ENCODE measurements at regions not wholly inside any gene's neighbourhood (a gene's known extent, or its start where the extent isn't known, plus 50 kb on each side); places are given as distances from the start of the nearest gene placed in this dataset.
"Not testable (repeated sequence)": the region's sequence is repeated elsewhere in the genome, so short reads cannot be mapped to it uniquely, and the experiment has no call there.

DNA sequence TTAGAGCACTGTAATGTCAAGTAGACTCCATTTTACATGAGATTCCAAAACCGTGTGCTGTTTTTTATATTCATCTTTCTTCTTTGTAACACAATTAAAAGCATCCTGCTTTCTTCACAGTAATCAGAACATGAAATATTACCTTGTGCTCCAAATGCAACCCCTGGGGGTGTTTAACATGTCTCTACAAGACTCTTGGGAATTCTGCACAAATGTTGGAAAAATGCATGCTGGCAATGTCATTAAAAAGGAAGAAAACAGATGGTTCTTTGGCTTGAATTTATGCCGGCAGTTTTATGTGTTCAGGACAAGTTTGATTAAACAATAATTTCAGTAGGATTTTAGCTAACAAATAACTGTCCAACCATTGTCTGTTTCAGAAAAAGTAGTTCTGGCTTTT lies 159.1 kb downstream of the LIG4 start:
- Histone ChIP-seq H3K36me3 (no peaks in the 10 kb centered on the region), H3K9me3 (no peaks in the 10 kb centered on the region), H3K27me3 (no peaks in the 10 kb centered on the region), H3K27ac (no peak overlapping the region), H3K4me1 (no peaks in the 10 kb centered on the region), H3K4me3 (no peak overlapping the region)
- TF ChIP-seq, protein P1, sequence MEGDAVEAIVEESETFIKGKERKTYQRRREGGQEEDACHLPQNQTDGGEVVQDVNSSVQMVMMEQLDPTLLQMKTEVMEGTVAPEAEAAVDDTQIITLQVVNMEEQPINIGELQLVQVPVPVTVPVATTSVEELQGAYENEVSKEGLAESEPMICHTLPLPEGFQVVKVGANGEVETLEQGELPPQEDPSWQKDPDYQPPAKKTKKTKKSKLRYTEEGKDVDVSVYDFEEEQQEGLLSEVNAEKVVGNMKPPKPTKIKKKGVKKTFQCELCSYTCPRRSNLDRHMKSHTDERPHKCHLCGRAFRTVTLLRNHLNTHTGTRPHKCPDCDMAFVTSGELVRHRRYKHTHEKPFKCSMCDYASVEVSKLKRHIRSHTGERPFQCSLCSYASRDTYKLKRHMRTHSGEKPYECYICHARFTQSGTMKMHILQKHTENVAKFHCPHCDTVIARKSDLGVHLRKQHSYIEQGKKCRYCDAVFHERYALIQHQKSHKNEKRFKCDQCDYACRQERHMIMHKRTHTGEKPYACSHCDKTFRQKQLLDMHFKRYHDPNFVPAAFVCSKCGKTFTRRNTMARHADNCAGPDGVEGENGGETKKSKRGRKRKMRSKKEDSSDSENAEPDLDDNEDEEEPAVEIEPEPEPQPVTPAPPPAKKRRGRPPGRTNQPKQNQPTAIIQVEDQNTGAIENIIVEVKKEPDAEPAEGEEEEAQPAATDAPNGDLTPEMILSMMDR (IDR thresholded peaks at IDR 0.05): no peak
- no peak for DNase-seq (ENCODE audit: low spot score)

DNA sequence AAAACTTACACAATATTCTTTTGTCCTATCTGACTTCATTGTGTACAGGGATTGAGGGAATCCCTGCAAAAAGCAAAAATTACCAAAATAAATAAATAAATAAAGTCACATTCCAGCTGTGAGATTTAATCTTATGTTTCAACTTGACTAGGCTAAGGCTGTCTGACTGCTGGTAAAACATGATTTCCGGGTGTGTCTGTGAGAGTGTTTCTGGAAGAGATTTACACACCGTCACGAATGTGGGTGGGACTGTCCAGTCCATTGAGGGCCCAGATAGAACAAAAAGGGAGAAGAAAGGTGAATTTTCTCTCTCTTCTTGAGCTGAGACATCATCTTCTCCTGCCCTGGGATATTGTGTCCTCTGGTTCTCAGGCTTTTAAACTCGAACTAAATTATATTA lies 166.1 kb downstream of the LIG4 start:
- DNase-seq (ENCODE audit: low spot score): no peak
- Histone ChIP-seq H3K9me3 (no peaks in the 10 kb centered on the region), H3K27ac (no peak overlapping the region), H3K36me3 (no peaks in the 10 kb centered on the region), H3K4me3 (no peak overlapping the region), H3K4me1 (no peaks in the 10 kb centered on the region), H3K27me3 (no peaks in the 10 kb centered on the region)
- TF ChIP-seq, protein P1 (IDR thresholded peaks at IDR 0.05): no peak

DNA sequence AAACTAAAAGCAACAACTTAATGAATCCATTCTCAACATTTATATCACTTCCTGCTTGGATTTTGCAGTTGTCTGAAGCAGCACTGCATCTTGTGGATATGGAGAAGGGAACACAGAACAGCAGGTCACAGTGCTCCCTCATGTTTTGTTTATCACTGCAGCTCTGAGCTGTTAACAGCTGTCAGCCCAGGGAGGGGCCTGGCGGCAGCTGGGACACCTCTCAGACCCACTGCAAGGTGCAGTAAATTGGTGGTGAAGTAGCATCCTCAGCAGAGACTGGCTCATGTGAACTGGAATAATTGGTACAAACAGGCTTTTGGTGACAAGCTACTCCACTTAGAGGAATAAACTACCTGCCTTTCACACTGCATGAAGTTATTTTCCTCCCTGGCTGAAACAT lies 170.4 kb downstream of the LIG4 start:
- no peak for DNase-seq (ENCODE audit: low spot score)
- Histone ChIP-seq H3K4me1 (no peaks in the 10 kb centered on the region), H3K27ac (no peak overlapping the region), H3K9me3 (no peaks in the 10 kb centered on the region), H3K36me3 (no peaks in the 10 kb centered on the region), H3K27me3 (no peaks in the 10 kb centered on the region), H3K4me3 (no peak overlapping the region)
- TF ChIP-seq, protein P1 (IDR thresholded peaks at IDR 0.05): no peak

DNA sequence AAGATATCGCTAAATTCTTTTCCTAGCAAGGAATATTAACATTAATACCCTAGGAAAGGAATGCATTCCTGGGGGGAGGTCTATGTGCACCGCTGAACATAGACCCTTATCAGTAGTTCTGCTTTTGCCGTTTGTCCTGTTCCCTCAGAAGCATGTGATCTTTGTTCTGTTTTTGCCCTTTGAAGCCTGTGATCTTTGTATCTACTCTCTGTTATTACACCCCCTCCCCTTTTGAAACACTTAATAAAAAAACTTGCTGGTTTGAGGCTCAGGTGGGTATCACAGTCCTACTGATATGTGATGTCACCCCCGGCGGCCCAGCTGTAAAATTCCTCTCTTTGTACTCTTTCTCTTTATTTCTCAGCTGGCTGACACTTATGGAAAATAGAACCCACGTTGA lies 172.5 kb downstream of the LIG4 start:
- not testable (repeated sequence) for DNase-seq (ENCODE audit: low spot score); H3K36me3 ChIP-seq; H3K27me3 ChIP-seq; H3K4me1 ChIP-seq; H3K27ac ChIP-seq; H3K9me3 ChIP-seq; H3K4me3 ChIP-seq

DNA sequence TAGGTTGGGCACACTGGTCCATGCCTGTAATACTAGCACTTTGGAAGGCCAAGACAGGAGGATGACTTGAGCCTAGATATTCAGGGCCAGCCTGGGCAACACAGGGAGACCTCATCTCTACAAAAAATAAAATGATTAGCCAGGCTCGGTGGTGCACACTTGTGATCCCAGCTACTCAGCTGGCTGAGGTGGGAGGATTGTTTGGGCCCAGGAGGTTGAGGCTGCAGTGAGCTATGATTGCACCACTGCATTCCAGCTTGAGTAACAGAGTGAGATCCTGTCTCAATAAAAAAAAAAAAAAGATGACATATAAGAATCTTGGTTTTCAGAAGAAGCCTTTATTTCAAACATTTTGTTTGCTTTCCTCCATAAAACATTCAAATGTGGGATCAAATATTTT lies 178.0 kb downstream of the LIG4 start:
- H3K27me3 ChIP-seq: no peaks in the 10 kb centered on the region
- no peak overlapping the region for H3K4me3 ChIP-seq
- TF ChIP-seq, protein P1 (IDR thresholded peaks at IDR 0.05): no peak
- H3K27ac ChIP-seq: no peak overlapping the region
- H3K9me3 ChIP-seq: no peaks in the 10 kb centered on the region
- H3K36me3 ChIP-seq: no peaks in the 10 kb centered on the region
- H3K4me1 ChIP-seq: no peaks in the 10 kb centered on the region
- DNase-seq (ENCODE audit: low spot score): no peak

DNA sequence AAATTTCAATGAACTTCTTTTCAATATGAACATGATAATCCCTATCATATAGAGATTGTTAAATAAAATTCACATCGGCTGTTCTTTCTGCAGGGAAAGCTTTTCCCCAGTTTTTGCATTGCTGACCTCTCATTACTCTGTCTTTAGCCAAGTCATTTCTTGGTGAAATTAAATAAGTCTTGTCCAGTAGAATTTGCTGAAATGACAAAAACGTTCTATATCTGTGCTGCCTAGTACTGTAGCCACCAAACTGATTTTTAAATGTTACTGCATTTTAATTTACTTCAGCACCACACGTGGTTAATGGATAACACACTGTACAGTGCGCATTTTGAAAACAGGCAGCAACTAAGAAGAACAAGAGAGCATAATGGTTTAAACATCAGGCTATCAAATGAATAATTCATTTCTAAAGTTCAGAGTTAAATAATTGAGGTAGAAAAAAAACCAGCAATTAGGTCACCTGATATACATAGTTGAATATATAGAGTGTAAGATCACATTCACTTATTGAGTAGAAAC lies 178.9 kb downstream of the LIG4 start:
- no peaks in the 10 kb centered on the region for H3K27me3 ChIP-seq
- TF ChIP-seq, protein P1 (IDR thresholded peaks at IDR 0.05): no peak
- H3K4me3 ChIP-seq: no peak overlapping the region
- no peaks in the 10 kb centered on the region for H3K4me1 ChIP-seq
- no peaks in the 10 kb centered on the region for H3K9me3 ChIP-seq
- no peak overlapping the region for H3K27ac ChIP-seq
- H3K36me3 ChIP-seq: no peaks in the 10 kb centered on the region
- no peak for DNase-seq (ENCODE audit: low spot score)
